ENCODE measurements at regions not wholly inside any gene's neighbourhood (a gene's known extent, or its start where the extent isn't known, plus 50 kb on each side); places are given as distances from the start of the nearest gene placed in this dataset.

GRCh38 chr1:56335394-56335793 is 244.0 kb downstream of the PLPP3 start:
- TF ChIP-seq POLR2A (IDR thresholded peaks at IDR 0.05) (no peak), CTCF (IDR thresholded peaks at IDR 0.05) (no peak)

Measured in ovary (tissue), 3 donors.